A549 (cell line): ENCODE measurements at regions not wholly inside any gene's neighbourhood (a gene's known extent, or its start where the extent isn't known, plus 50 kb on each side); places are given as distances from the start of the nearest gene placed in this dataset.

Source experiments
- CTCF ChIP-seq: fragments of >200 bp; sonication (Bioruptor Twin); formaldehyde crosslinking; IDR thresholded peaks from 3 replicates; pipeline ENCODE4 v1.5.1; 2016
- E2F6 ChIP-seq: IDR thresholded peaks from 2 replicates; pipeline ENCODE4 v1.6.1; 2012; ENCODE audit warnings: low read depth, borderline replicate concordance
- POLR2A ChIP-seq: IDR thresholded peaks from 2 replicates; pipeline ENCODE4 v1.6.1; 2012; ENCODE audit warnings: mild to moderate bottlenecking, low read length
- USF2 ChIP-seq: fragments of 450-650 bp; IDR thresholded peaks from 2 replicates; pipeline ENCODE4 v1.6.1; 2014; ENCODE audit warnings: antibody characterized with exemption

GRCh38 chr20:50405915-50406609 is 104.1 kb upstream of the PTPN1 start:
- TF ChIP-seq USF2 (no peak), CTCF (no peak), POLR2A (no peak), E2F6 (no peak)
